Endodermal cell (in vitro differentiated cells): ENCODE measurements at regions not wholly inside any gene's neighbourhood (a gene's known extent, or its start where the extent isn't known, plus 50 kb on each side); places are given as distances from the start of the nearest gene placed in this dataset.

ENCODE experiments used
- DNase-seq: peaks from one replicate; pipeline ENCODE4 v3.0.0-alpha.2; 2017
- H3K27ac ChIP-seq: 2 replicates; pipeline ENCODE4 v1.5.1; 2013; ENCODE audit warnings: mild to moderate bottlenecking, low read depth, low read length, moderate library complexity
- H3K27me3 ChIP-seq: 2 replicates; pipeline ENCODE4 v1.6.1; 2013; ENCODE audit warnings: mild to moderate bottlenecking, low read length, moderate library complexity; ENCODE audit not compliant: insufficient read depth, control insufficient read depth, poor library complexity, severe bottlenecking
- H3K36me3 ChIP-seq: 2 replicates; pipeline ENCODE4 v1.7.0; 2013; ENCODE audit warnings: mild to moderate bottlenecking, low read length, moderate library complexity; ENCODE audit not compliant: control insufficient read depth, insufficient read depth
- H3K4me1 ChIP-seq: one replicate; pipeline ENCODE4 v1.7.0; 2013; ENCODE audit warnings: low read length; ENCODE audit not compliant: control insufficient read depth, insufficient read depth
- H3K4me3 ChIP-seq: 2 replicates; pipeline ENCODE4 v1.5.1; 2013; ENCODE audit warnings: mild to moderate bottlenecking, low read length, moderate library complexity
- H3K9ac ChIP-seq: 2 replicates; pipeline ENCODE4 v1.6.1; 2013; ENCODE audit warnings: mild to moderate bottlenecking, low read length, moderate library complexity; ENCODE audit not compliant: poor library complexity, severe bottlenecking; ENCODE audit errors: extremely low read depth
- H3K9me3 ChIP-seq: 2 replicates; pipeline ENCODE4 v1.6.1; 2013; ENCODE audit warnings: mild to moderate bottlenecking, low read length, moderate library complexity; ENCODE audit not compliant: control insufficient read depth
- H3K27ac Mint-ChIP-seq: 2 replicates; pipeline ENCODE4 v1.8.0; 2020; ENCODE audit warnings: mixed read lengths
- H3K27me3 Mint-ChIP-seq: 2 replicates; pipeline ENCODE4 v1.8.0; 2021; ENCODE audit warnings: mild to moderate bottlenecking, mixed read lengths; ENCODE audit not compliant: insufficient read depth
- H3K36me3 Mint-ChIP-seq: 2 replicates; pipeline ENCODE4 v1.8.0; 2020; ENCODE audit warnings: low read depth, mixed read lengths
- H3K4me1 Mint-ChIP-seq: 2 replicates; pipeline ENCODE4 v1.8.0; 2020; ENCODE audit warnings: mixed read lengths
- H3K4me3 Mint-ChIP-seq: 2 replicates; pipeline ENCODE4 v1.8.0; 2020; ENCODE audit warnings: mild to moderate bottlenecking, moderate library complexity, mixed read lengths
- H3K9me3 Mint-ChIP-seq: 2 replicates; pipeline ENCODE4 v1.8.0; 2020; ENCODE audit warnings: mild to moderate bottlenecking, mixed read lengths
- CTCF ChIP-seq: fragments of 200-600 bp; sonication (generic); conservative IDR thresholded peaks from 2 replicates; pipeline ENCODE4 v1.5.0; 2021; ENCODE audit warnings: antibody characterized with exemption, mild to moderate bottlenecking
- WGBS, 2 experiments: methylation state at CpG; one replicate each; pipeline versions ENCODE4 v1.1.5 to v1.1.7; 2013; ENCODE audit warnings: missing lambda C conversion rate in 2 of 2, mixed read lengths in 1 of 2; ENCODE audit not compliant: insufficient coverage in 1 of 2, insufficient read length in 1 of 2; 5-methylcytosine and 5-hydroxymethylcytosine counted together

- Histone ChIP-seq H3K9ac (no peak overlapping the region), H3K27me3 (peaks cover 23% of the 10 kb centered on the region), H3K4me3 (no peak overlapping the region), H3K27ac (no peak overlapping the region), H3K36me3 (no peaks in the 10 kb centered on the region), H3K4me1 (no peaks in the 10 kb centered on the region), H3K9me3 (no peaks in the 10 kb centered on the region)
- H3K27me3 Mint-ChIP-seq, result peaks cover 5% of the 10 kb centered on the region
- no peak overlapping the region for H3K27ac Mint-ChIP-seq
- TF ChIP-seq CTCF, result no peak
- no peaks in the 10 kb centered on the region for H3K36me3 Mint-ChIP-seq
- WGBS, 2 experiments, result 73 to 86% methylated on average over 2 to 3 of the region's 3 CpGs
- no peaks in the 10 kb centered on the region for H3K4me1 Mint-ChIP-seq
- no peaks in the 10 kb centered on the region for H3K9me3 Mint-ChIP-seq
- H3K4me3 Mint-ChIP-seq, result no peak overlapping the region
- DNase-seq, result no peak
Observed at GRCh38 chr7:136251826-136252225, 274.7 kb upstream of the MTPN start.

GRCh38 chr7:136247211-136247610 is 270.1 kb upstream of the MTPN start:
- no peak overlapping the region for H3K4me3 Mint-ChIP-seq
- H3K9ac ChIP-seq, result no peak overlapping the region
- WGBS, 2 experiments, result 50 to 98% methylated on average over 1 of the region's 1 CpG
- no peak overlapping the region for H3K27ac ChIP-seq
- H3K36me3 ChIP-seq, result no peaks in the 10 kb centered on the region
- no peak for DNase-seq
- TF ChIP-seq CTCF, result no peak
- H3K4me3 ChIP-seq, result no peak overlapping the region
- peaks cover 4% of the 10 kb centered on the region for H3K27me3 ChIP-seq
- no peaks in the 10 kb centered on the region for H3K4me1 Mint-ChIP-seq
- no peaks in the 10 kb centered on the region for H3K4me1 ChIP-seq
- peaks cover 2% of the 10 kb centered on the region for H3K27me3 Mint-ChIP-seq
- no peak overlapping the region for H3K27ac Mint-ChIP-seq
- no peaks in the 10 kb centered on the region for H3K9me3 Mint-ChIP-seq
- H3K36me3 Mint-ChIP-seq, result no peaks in the 10 kb centered on the region
- no peaks in the 10 kb centered on the region for H3K9me3 ChIP-seq

- no peak overlapping the region for H3K9ac ChIP-seq
- no peak for DNase-seq
- peaks cover 2% of the 10 kb centered on the region for H3K27me3 Mint-ChIP-seq
- no peak overlapping the region for H3K27ac ChIP-seq
- peaks cover 4% of the 10 kb centered on the region for H3K27me3 ChIP-seq
- H3K36me3 Mint-ChIP-seq, result no peaks in the 10 kb centered on the region
- H3K9me3 ChIP-seq, result no peaks in the 10 kb centered on the region
- H3K4me3 Mint-ChIP-seq, result no peak overlapping the region
- 90 to 92% methylated on average over 2 to 3 of the region's 3 CpGs for WGBS, 2 experiments
- no peaks in the 10 kb centered on the region for H3K4me1 ChIP-seq
- H3K4me1 Mint-ChIP-seq, result no peaks in the 10 kb centered on the region
- no peak overlapping the region for H3K27ac Mint-ChIP-seq
- H3K4me3 ChIP-seq, result no peak overlapping the region
- no peaks in the 10 kb centered on the region for H3K36me3 ChIP-seq
- H3K9me3 Mint-ChIP-seq, result no peaks in the 10 kb centered on the region
- TF ChIP-seq CTCF, result no peak
Observed at GRCh38 chr7:136245327-136246004, 268.3 kb upstream of the MTPN start.
